GM12878 (cell line): ENCODE measurements at regions not wholly inside any gene's neighbourhood (a gene's known extent, or its start where the extent isn't known, plus 50 kb on each side); places are given as distances from the start of the nearest gene placed in this dataset.

ENCODE experiments used
- ATAC-seq: fragments of 200-7000 bp; cut with Tn5 transposase; 3 replicates; pipeline ENCODE4 v1.9.1; 2020; ENCODE audit warnings: mild to moderate bottlenecking, moderate library complexity
- BruUV-seq: library from RNA; stranded (reverse); fragments of 400-500 nt; replicated peaks from 2 replicates; lab custom pipeline; 2021; lab: Mats Ljungman, UMichigan
- CTCF ChIA-PET: fragments of 300-600 bp; sonication (Branson Sonifier 250); formaldehyde crosslinking; extraction: SDS; loops from one replicate; lab custom pipeline; 2021; ENCODE audit warnings: inconsistent platforms; lab: Yijun Ruan, JAX
- POLR2A ChIA-PET: fragments of 350-600 bp; formaldehyde crosslinking; extraction: SDS; loops from one replicate; lab custom pipeline; 2021; ENCODE audit warnings: inconsistent platforms; lab: Charles Lee
- RAD21 ChIA-PET: fragments of 300-600 bp; sonication (Branson Sonifier 250); formaldehyde crosslinking; loops from one replicate; lab custom pipeline; 2023; ENCODE audit warnings: antibody characterized with exemption; ENCODE audit not compliant: unreplicated experiment; lab: Charles Lee
- SMC1A ChIA-PET: fragments of 300-600 bp; sonication (Branson Sonifier 250); formaldehyde crosslinking; loops from one replicate; lab custom pipeline; 2023; ENCODE audit not compliant: unreplicated experiment, uncharacterized antibody; lab: Charles Lee
- DNase-seq: peaks from one replicate; pipeline ENCODE4 v3.0.0-alpha.2; 2011; ENCODE audit warnings: low read depth, low spot score
- FAIRE-seq: peaks from 3 replicates; lab custom pipeline; 2011; peaks lifted over from hg19 to GRCh38; lab: Jason Lieb, UNC
- H2AFZ ChIP-seq: 2 replicates; pipeline ENCODE4 v1.6.0; 2011; ENCODE audit warnings: low read depth, low read length, control low read depth; ENCODE audit not compliant: control insufficient read depth
- H3K27ac ChIP-seq: 2 replicates; pipeline ENCODE4 v1.5.1; 2011; ENCODE audit warnings: control low read depth; ENCODE audit not compliant: control insufficient read depth, insufficient read depth
- H3K27me3 ChIP-seq, 2 experiments: replicated peaks in 1 of 2; 2 replicates each; pipeline versions ENCODE4 v1.6.0 to v1.6.1; 2011; ENCODE audit warnings: low read length in 1 of 2; ENCODE audit not compliant: control insufficient read depth in 2 of 2, insufficient read depth in 2 of 2
- H3K36me3 ChIP-seq, 2 experiments: 2 replicates each; pipeline ENCODE4 v1.5.1; 2011; ENCODE audit warnings: low read length in 1 of 2; ENCODE audit not compliant: control insufficient read depth in 2 of 2, insufficient read depth in 2 of 2
- H3K4me1 ChIP-seq: 2 replicates; pipeline ENCODE4 v1.6.1; 2011; ENCODE audit warnings: mild to moderate bottlenecking, low read length, moderate library complexity, mixed read lengths; ENCODE audit not compliant: control insufficient read depth, insufficient read depth
- H3K4me2 ChIP-seq: 2 replicates; pipeline ENCODE4 v1.6.0; 2011; ENCODE audit warnings: control low read depth; ENCODE audit not compliant: control insufficient read depth, insufficient read depth
- H3K4me3 ChIP-seq: fragments of 200-600 bp; sonication (generic); 2 replicates; pipeline ENCODE4 v1.5.1; 2016
- H3K79me2 ChIP-seq: 2 replicates; pipeline ENCODE4 v1.6.0; 2011; ENCODE audit warnings: low read length; ENCODE audit not compliant: control insufficient read depth, insufficient read depth
- H3K9ac ChIP-seq: 2 replicates; pipeline ENCODE4 v1.8.0; 2011; ENCODE audit warnings: low read length, control low read depth, mixed read lengths; ENCODE audit not compliant: control insufficient read depth, insufficient read depth
- H3K9me3 ChIP-seq: replicated peaks from 3 replicates; pipeline ENCODE4 v1.5.1; 2011; ENCODE audit warnings: mild to moderate bottlenecking, low read length; ENCODE audit not compliant: control insufficient read depth, insufficient read depth
- H4K20me1 ChIP-seq: 2 replicates; pipeline ENCODE4 v1.6.0; 2011; ENCODE audit not compliant: control insufficient read depth, insufficient read depth
- ASH2L ChIP-seq: fragments of 300-600, 200-600 bp; sonication (generic); IDR thresholded peaks from 2 replicates; pipeline ENCODE4 v1.6.1; 2017; ENCODE audit warnings: low read depth, mild to moderate bottlenecking, borderline replicate concordance
- CBFB ChIP-seq: IDR thresholded peaks from 2 replicates; pipeline ENCODE4 v1.6.1; 2016; ENCODE audit warnings: antibody characterized with exemption, low read depth
- CREM ChIP-seq: IDR thresholded peaks from 2 replicates; pipeline ENCODE4 v1.6.1; 2014; ENCODE audit warnings: antibody characterized with exemption, low read depth
- FOXK2 ChIP-seq: fragments of 450-650 bp; IDR thresholded peaks from 2 replicates; pipeline ENCODE4 v1.6.1; 2017; ENCODE audit warnings: mild to moderate bottlenecking, moderate library complexity
- HDAC6 ChIP-seq: fragments of 200-600 bp; sonication (generic); IDR thresholded peaks from one replicate; pipeline ENCODE4 v1.8.0; 2017; ENCODE audit warnings: antibody characterized with exemption; ENCODE audit not compliant: unreplicated experiment
- IKZF2 ChIP-seq, 2 experiments: fragments of 450-650 bp; IDR thresholded peaks; 2 replicates each; pipeline ENCODE4 v1.6.1; 2017; ENCODE audit warnings: mild to moderate bottlenecking in 2 of 2, moderate library complexity in 2 of 2
- IRF4 ChIP-seq: IDR thresholded peaks from 2 replicates; pipeline ENCODE4 v1.6.1; 2011; ENCODE audit warnings: low read depth, low read length
- NFIC ChIP-seq: IDR thresholded peaks from 2 replicates; pipeline ENCODE4 v1.6.1; 2012; ENCODE audit warnings: low read depth, mild to moderate bottlenecking, inconsistent platforms, low read length, moderate library complexity
- NFXL1 ChIP-seq: fragments of 450-650 bp; IDR thresholded peaks from 2 replicates; pipeline ENCODE4 v1.6.1; 2017; ENCODE audit warnings: antibody characterized with exemption, mild to moderate bottlenecking, borderline replicate concordance
- NR2C1 ChIP-seq: fragments of 450-650 bp; IDR thresholded peaks from 2 replicates; pipeline ENCODE4 v1.6.1; 2017; ENCODE audit warnings: antibody characterized with exemption, mild to moderate bottlenecking, moderate library complexity
- NRF1 ChIP-seq: conservative IDR thresholded peaks from 2 replicates; pipeline ENCODE4 v1.6.1; 2011; ENCODE audit warnings: mild to moderate bottlenecking, low read depth, low read length, improper control_type of control experiment
- TCF12 ChIP-seq: IDR thresholded peaks from 2 replicates; pipeline ENCODE4 v1.6.1; 2011; ENCODE audit warnings: low read depth, mild to moderate bottlenecking, low read length
- ZBED1 ChIP-seq: IDR thresholded peaks from 2 replicates; pipeline ENCODE4 v1.6.1; 2016; ENCODE audit warnings: borderline replicate concordance
- WGBS: methylation state at CpG from one replicate; pipeline ENCODE4 v1.1.6; 2016; ENCODE audit warnings: low lambda C conversion rate; ENCODE audit not compliant: insufficient replicate concordance, insufficient coverage; ENCODE audit errors: missing lambda C conversion rate; 5-methylcytosine and 5-hydroxymethylcytosine counted together
- in situ Hi-C: fragments of 300-500 bp; cut with MboI; formaldehyde crosslinking; loops from 9 replicates; pipeline ENCODE4 v1.14.3; 2018; ENCODE audit warnings: mixed read lengths
- intact Hi-C: fragments of 100-400 bp; cut with micrococcal nuclease; formaldehyde crosslinking; loops from one replicate; pipeline ENCODE4 v1.14.2; 2022; ENCODE audit not compliant: unreplicated experiment
- TF ChIP-seq, protein P1 (sequence below): IDR thresholded peaks from 2 replicates; pipeline ENCODE4 v1.6.1; 2012; ENCODE audit warnings: mild to moderate bottlenecking, low read depth, low read length
- TF ChIP-seq, protein P2 (sequence below): IDR thresholded peaks from 2 replicates; pipeline ENCODE4 v1.6.1; 2012; ENCODE audit warnings: low read depth, low read length, improper control_type of control experiment

DNA sequence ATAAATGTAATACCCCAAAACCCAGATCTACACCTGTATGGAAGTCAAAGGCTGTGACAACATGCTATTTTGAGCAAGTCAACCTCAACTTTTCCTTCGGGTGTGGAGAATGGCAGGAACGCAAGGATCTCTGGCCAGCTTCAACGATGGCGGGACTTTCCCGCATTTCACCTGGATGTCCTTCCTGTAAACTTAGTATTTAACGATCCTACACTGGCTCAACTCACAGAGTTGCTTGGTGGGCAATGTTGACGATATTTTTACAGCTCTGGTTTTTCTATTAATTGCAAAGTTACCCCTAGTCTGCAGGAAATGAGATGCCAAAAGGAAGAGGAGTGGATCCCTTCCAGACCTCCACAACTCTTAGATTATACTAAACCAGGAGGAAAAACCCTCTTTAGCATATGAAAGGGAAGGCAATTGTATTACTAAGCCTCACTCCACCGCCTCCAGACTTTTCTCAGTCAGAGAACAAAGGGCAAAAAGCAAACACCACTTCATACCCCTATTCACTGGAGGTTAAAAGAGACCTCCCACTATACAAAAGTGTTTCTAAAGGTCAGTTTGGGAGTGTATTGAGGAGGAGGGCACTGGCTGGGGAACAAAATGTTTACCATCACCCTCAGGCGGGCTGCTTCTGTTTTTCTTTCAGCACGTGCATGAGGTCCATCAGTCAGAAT is 56.5 kb upstream of the ACVR1 start:
- POLR2A ChIA-PET: no interaction called here
- SMC1A ChIA-PET: interaction anchor here (1.3 kb wide), 1 partner anchor 14 kb away, joined by 3 read pairs; no protein-coding TSS in a partner anchor
- WGBS: 50% methylated on average over 10 of the region's 10 CpGs
- intact Hi-C loops (no loop called here), in situ Hi-C loops (no loop called here)
- H3K4me1 ChIP-seq: no peaks in the 10 kb centered on the region
- H3K4me3 ChIP-seq: no peak overlapping the region
- BruUV-seq: no TSS peak
- H3K27ac ChIP-seq: no peak overlapping the region
- no peak overlapping the region for H3K4me2 ChIP-seq
- no peaks in the 10 kb centered on the region for H4K20me1 ChIP-seq
- no peak for DNase-seq
- RAD21 ChIA-PET: no interaction called here
- ATAC-seq: no peak
- no peak for TF ChIP-seq NRF1
- no peak for TF ChIP-seq CBFB
- no peak for TF ChIP-seq NFIC
- TF ChIP-seq NR2C1: no peak
- TF ChIP-seq IRF4: no peak
- TF ChIP-seq TCF12: no peak
- H3K9me3 ChIP-seq: no peaks in the 10 kb centered on the region
- CTCF ChIA-PET: no interaction called here
- FAIRE-seq: no peak
- no peak overlapping the region for H3K9ac ChIP-seq
- H2AFZ ChIP-seq: no peak overlapping the region
- H3K27me3 ChIP-seq: no peaks in the 10 kb centered on the region; a peak in 1 of 4 replicates
- no peaks in the 10 kb centered on the region for H3K79me2 ChIP-seq
- H3K36me3 ChIP-seq: no peaks in the 10 kb centered on the region

DNA sequence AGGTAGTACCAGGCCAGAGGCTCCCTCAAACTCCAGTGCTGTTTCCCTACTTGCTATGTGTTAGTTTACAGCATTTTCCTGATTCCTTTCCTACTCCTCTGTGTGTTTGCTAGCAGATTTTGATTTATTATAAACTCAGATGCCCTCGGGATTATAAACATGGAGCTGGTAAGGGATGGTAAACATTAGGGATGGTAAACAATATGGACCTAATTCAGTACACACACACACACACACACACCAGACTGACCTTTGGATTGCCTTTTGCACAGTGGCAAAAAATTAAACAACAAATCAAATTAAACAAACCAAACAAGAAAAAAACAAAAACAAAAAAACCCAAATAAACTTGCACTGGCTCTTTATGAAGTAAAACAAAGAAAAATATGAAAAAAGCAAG is 55.4 kb upstream of the ACVR1 start:
- 27% methylated on average over 1 of the region's 1 CpG for WGBS
- Histone ChIP-seq H4K20me1 (no peaks in the 10 kb centered on the region), H3K9ac (no peak overlapping the region), H3K4me2 (no peak overlapping the region), H3K27me3 (no peaks in the 10 kb centered on the region; a peak in 1 of 4 replicates), H3K27ac (no peak overlapping the region), H3K9me3 (no peaks in the 10 kb centered on the region), H3K4me1 (no peaks in the 10 kb centered on the region), H2AFZ (no peak overlapping the region), H3K4me3 (no peak overlapping the region), H3K79me2 (no peaks in the 10 kb centered on the region), H3K36me3 (no peaks in the 10 kb centered on the region)
- RAD21 ChIA-PET: no interaction called here
- DNase-seq (no peak), FAIRE-seq (no peak), ATAC-seq (no peak)
- CTCF ChIA-PET: interaction anchor here (1.0 kb wide), 1 partner anchor 127 kb away, joined by 3 read pairs; no protein-coding TSS in a partner anchor
- intact Hi-C loops: no loop called here
- SMC1A ChIA-PET: interaction anchor here (1.3 kb wide), 1 partner anchor 15 kb away, joined by 3 read pairs; no protein-coding TSS in a partner anchor
- no TSS peak for BruUV-seq
- POLR2A ChIA-PET: no interaction called here
- in situ Hi-C loops: no loop called here
- TF ChIP-seq HDAC6: no peak
- no peak for TF ChIP-seq IKZF2 (IDR thresholded peaks at IDR 0.05)
- TF ChIP-seq IRF4: no peak
- no peak for TF ChIP-seq ASH2L
- no peak for TF ChIP-seq NFXL1
- TF ChIP-seq ZBED1: no peak
- TF ChIP-seq, protein P1, sequence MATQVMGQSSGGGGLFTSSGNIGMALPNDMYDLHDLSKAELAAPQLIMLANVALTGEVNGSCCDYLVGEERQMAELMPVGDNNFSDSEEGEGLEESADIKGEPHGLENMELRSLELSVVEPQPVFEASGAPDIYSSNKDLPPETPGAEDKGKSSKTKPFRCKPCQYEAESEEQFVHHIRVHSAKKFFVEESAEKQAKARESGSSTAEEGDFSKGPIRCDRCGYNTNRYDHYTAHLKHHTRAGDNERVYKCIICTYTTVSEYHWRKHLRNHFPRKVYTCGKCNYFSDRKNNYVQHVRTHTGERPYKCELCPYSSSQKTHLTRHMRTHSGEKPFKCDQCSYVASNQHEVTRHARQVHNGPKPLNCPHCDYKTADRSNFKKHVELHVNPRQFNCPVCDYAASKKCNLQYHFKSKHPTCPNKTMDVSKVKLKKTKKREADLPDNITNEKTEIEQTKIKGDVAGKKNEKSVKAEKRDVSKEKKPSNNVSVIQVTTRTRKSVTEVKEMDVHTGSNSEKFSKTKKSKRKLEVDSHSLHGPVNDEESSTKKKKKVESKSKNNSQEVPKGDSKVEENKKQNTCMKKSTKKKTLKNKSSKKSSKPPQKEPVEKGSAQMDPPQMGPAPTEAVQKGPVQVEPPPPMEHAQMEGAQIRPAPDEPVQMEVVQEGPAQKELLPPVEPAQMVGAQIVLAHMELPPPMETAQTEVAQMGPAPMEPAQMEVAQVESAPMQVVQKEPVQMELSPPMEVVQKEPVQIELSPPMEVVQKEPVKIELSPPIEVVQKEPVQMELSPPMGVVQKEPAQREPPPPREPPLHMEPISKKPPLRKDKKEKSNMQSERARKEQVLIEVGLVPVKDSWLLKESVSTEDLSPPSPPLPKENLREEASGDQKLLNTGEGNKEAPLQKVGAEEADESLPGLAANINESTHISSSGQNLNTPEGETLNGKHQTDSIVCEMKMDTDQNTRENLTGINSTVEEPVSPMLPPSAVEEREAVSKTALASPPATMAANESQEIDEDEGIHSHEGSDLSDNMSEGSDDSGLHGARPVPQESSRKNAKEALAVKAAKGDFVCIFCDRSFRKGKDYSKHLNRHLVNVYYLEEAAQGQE: no peak
- TF ChIP-seq CREM: no peak
- TF ChIP-seq, protein P2, sequence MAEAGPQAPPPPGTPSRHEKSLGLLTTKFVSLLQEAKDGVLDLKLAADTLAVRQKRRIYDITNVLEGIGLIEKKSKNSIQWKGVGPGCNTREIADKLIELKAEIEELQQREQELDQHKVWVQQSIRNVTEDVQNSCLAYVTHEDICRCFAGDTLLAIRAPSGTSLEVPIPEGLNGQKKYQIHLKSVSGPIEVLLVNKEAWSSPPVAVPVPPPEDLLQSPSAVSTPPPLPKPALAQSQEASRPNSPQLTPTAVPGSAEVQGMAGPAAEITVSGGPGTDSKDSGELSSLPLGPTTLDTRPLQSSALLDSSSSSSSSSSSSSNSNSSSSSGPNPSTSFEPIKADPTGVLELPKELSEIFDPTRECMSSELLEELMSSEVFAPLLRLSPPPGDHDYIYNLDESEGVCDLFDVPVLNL: no peak
- no peak for TF ChIP-seq FOXK2
